ENCODE measurements at regions not wholly inside any gene's neighbourhood (a gene's known extent, or its start where the extent isn't known, plus 50 kb on each side); places are given as distances from the start of the nearest gene placed in this dataset.
"Not testable (repeated sequence)": the region's sequence is repeated elsewhere in the genome, so short reads cannot be mapped to it uniquely, and the experiment has no call there.

GRCh38 chr20:25865715-25866656 is 169.3 kb upstream of the ZNF337 start:
- POLR2A ChIA-PET: no interaction called here
- no peak overlapping the region for H3K4me2 ChIP-seq (ENCODE audit: low read length)
- no peaks in the 10 kb centered on the region for H3K4me1 ChIP-seq (ENCODE audit: insufficient read depth, low read length, poor library complexity, severe bottlenecking)
- no peaks in the 10 kb centered on the region for H3K36me3 ChIP-seq (ENCODE audit: insufficient read depth, low read length)
- TF ChIP-seq EZH2phosphoT487 (IDR thresholded peaks at IDR 0.05; ENCODE audit: borderline replicate concordance, low read depth, low read length) (no peak), CTCF (conservative IDR thresholded peaks at IDR 0.05; ENCODE audit: low read length) (no peak)
- H3K79me2 ChIP-seq (ENCODE audit: insufficient read depth, low read depth, low read length): no peaks in the 10 kb centered on the region
- no peak for DNase-seq (ENCODE audit: low spot score)
- intact Hi-C loops (cut with micrococcal nuclease; ENCODE audit: unreplicated experiment): no loop called here
- H3K27ac ChIP-seq (ENCODE audit: low read depth, low read length, poor library complexity, severe bottlenecking): no peak overlapping the region
- no peaks in the 10 kb centered on the region for H3K9me2 ChIP-seq (ENCODE audit: insufficient read depth, low read length)
- BruUV-seq (replicated peaks): no TSS peak
- no peak overlapping the region for H3K4me3 ChIP-seq (ENCODE audit: low read depth, low read length, poor library complexity, severe bottlenecking)
- H3K9me3 ChIP-seq (ENCODE audit: low read length): no peaks in the 10 kb centered on the region
- H4K20me1 ChIP-seq (ENCODE audit: insufficient read depth, low read length): no peaks in the 10 kb centered on the region
- CTCF ChIA-PET (ENCODE audit: unreplicated experiment): no interaction called here
- no peak overlapping the region for H2AFZ ChIP-seq (ENCODE audit: low read length)

GRCh38 chr20:25864963-25865714 is 168.5 kb upstream of the ZNF337 start:
- H3K9me2 ChIP-seq (ENCODE audit: insufficient read depth, low read length); H3K4me1 ChIP-seq (ENCODE audit: insufficient read depth, low read length, poor library complexity, severe bottlenecking); POLR2A ChIA-PET; DNase-seq (ENCODE audit: low spot score); H3K27ac ChIP-seq (ENCODE audit: low read depth, low read length, poor library complexity, severe bottlenecking); H2AFZ ChIP-seq (ENCODE audit: low read length); H3K4me3 ChIP-seq (ENCODE audit: low read depth, low read length, poor library complexity, severe bottlenecking); BruUV-seq (replicated peaks); H3K9me3 ChIP-seq (ENCODE audit: low read length); H3K36me3 ChIP-seq (ENCODE audit: insufficient read depth, low read length); H3K4me2 ChIP-seq (ENCODE audit: low read length); H3K79me2 ChIP-seq (ENCODE audit: insufficient read depth, low read depth, low read length); CTCF ChIA-PET (ENCODE audit: unreplicated experiment); H4K20me1 ChIP-seq (ENCODE audit: insufficient read depth, low read length); intact Hi-C loops (cut with micrococcal nuclease; ENCODE audit: unreplicated experiment): not testable (repeated sequence)

GRCh38 chr20:25864326-25864962 is 167.8 kb upstream of the ZNF337 start:
- BruUV-seq (replicated peaks): no TSS peak
- H3K4me1 ChIP-seq (ENCODE audit: insufficient read depth, low read length, poor library complexity, severe bottlenecking): no peaks in the 10 kb centered on the region
- H3K4me2 ChIP-seq (ENCODE audit: low read length): no peak overlapping the region
- intact Hi-C loops (cut with micrococcal nuclease; ENCODE audit: unreplicated experiment): no loop called here
- TF ChIP-seq CTCF (conservative IDR thresholded peaks at IDR 0.05; ENCODE audit: low read length): no peak
- no peak for TF ChIP-seq EZH2phosphoT487 (IDR thresholded peaks at IDR 0.05; ENCODE audit: borderline replicate concordance, low read depth, low read length)
- no peak overlapping the region for H3K27ac ChIP-seq (ENCODE audit: low read depth, low read length, poor library complexity, severe bottlenecking)
- no peaks in the 10 kb centered on the region for H4K20me1 ChIP-seq (ENCODE audit: insufficient read depth, low read length)
- no peaks in the 10 kb centered on the region for H3K9me3 ChIP-seq (ENCODE audit: low read length)
- H3K9me2 ChIP-seq (ENCODE audit: insufficient read depth, low read length): no peaks in the 10 kb centered on the region
- CTCF ChIA-PET (ENCODE audit: unreplicated experiment): no interaction called here
- H3K79me2 ChIP-seq (ENCODE audit: insufficient read depth, low read depth, low read length): no peaks in the 10 kb centered on the region
- H2AFZ ChIP-seq (ENCODE audit: low read length): no peak overlapping the region
- H3K4me3 ChIP-seq (ENCODE audit: low read depth, low read length, poor library complexity, severe bottlenecking): no peak overlapping the region
- no peaks in the 10 kb centered on the region for H3K36me3 ChIP-seq (ENCODE audit: insufficient read depth, low read length)
- no peak for DNase-seq (ENCODE audit: low spot score)
- POLR2A ChIA-PET: no interaction called here
